K562 (cell line): ENCODE measurements at regions not wholly inside any gene's neighbourhood (a gene's known extent, or its start where the extent isn't known, plus 50 kb on each side); places are given as distances from the start of the nearest gene placed in this dataset.

Experiments used
- ATAC-seq: fragments of 200-7000 bp; cut with Tn5 transposase; 3 replicates; pipeline ENCODE4 v1.9.1; 2020; ENCODE audit warnings: moderate library complexity
- BruUV-seq: library from RNA; stranded (reverse); fragments of 400-500 nt; replicated peaks from 2 replicates; lab custom pipeline; 2021; lab: Mats Ljungman, UMichigan
- CTCF ChIA-PET: fragments of 300-600 bp; formaldehyde crosslinking; extraction: SDS; loops from one replicate; lab custom pipeline; 2021; ENCODE audit warnings: low intra/inter-chr PET ratio; lab: Yijun Ruan, JAX
- POLR2A ChIA-PET: fragments of 300-600, 350-650 bp; sonication (Branson Sonifier 250); formaldehyde crosslinking; extraction: SDS; loops from one replicate; lab custom pipeline; 2021; ENCODE audit warnings: antibody characterized with exemption, inconsistent platforms; lab: Yijun Ruan, JAX
- DNase-seq, 4 experiments: peaks; one replicate each; pipeline versions ENCODE4 v3.0.0 to v3.0.0-alpha.2; 2011 to 2018; ENCODE audit warnings: low spot score in 3 of 4, mixed read lengths in 3 of 4; ENCODE audit errors: extremely low read depth in 1 of 4
- FAIRE-seq: peaks from 2 replicates; lab custom pipeline; 2011; peaks lifted over from hg19 to GRCh38; lab: Jason Lieb, UNC
- H2AFZ ChIP-seq: 2 replicates; pipeline ENCODE4 v1.6.0; 2011; ENCODE audit warnings: low read depth, low read length, control low read depth, inconsistent platforms
- H3K27ac ChIP-seq: fragments of 200-600 bp; 3 replicates; pipeline ENCODE4 v1.8.0; 2011; ENCODE audit warnings: low read depth, mild to moderate bottlenecking, control low read depth, inconsistent platforms, low read length, moderate library complexity, mixed read lengths; ENCODE audit errors: extremely low read depth
- H3K27me3 ChIP-seq, 2 experiments: fragments of 300-600 bp in 1 of 2; 2 replicates in 1 of 2; 3 replicates in 1 of 2; pipeline versions ENCODE4 v1.6.0 to v1.8.0; 2011; ENCODE audit warnings: inconsistent platforms in 2 of 2, low read length in 2 of 2, mild to moderate bottlenecking in 1 of 2, mixed read lengths in 1 of 2, moderate library complexity in 1 of 2; ENCODE audit not compliant: control insufficient read depth in 2 of 2, insufficient read depth in 2 of 2
- H3K36me3 ChIP-seq: fragments of 300-600 bp; 3 replicates; pipeline ENCODE4 v1.8.0; 2011; ENCODE audit warnings: mild to moderate bottlenecking, low read length, inconsistent platforms; ENCODE audit not compliant: control insufficient read depth, insufficient read depth
- H3K4me1 ChIP-seq, 2 experiments: fragments of 200-600 bp in 1 of 2; replicated peaks in 1 of 2; 2 replicates in 1 of 2; 3 replicates in 1 of 2; pipeline versions ENCODE4 v1.5.1 to v1.8.0; 2011; ENCODE audit warnings: inconsistent platforms in 2 of 2, low read length in 2 of 2, mild to moderate bottlenecking in 1 of 2, mixed read lengths in 1 of 2, moderate library complexity in 1 of 2; ENCODE audit not compliant: control insufficient read depth in 2 of 2, insufficient read depth in 2 of 2
- H3K4me2 ChIP-seq: 2 replicates; pipeline ENCODE4 v1.6.1; 2011; ENCODE audit warnings: low read length, control low read depth, inconsistent platforms, mixed read lengths; ENCODE audit not compliant: insufficient read depth
- H3K4me3 ChIP-seq: fragments of 200-600 bp; sonication (generic), shearing (Covaris generic); 2 replicates; pipeline ENCODE4 v1.5.1; 2016; ENCODE audit warnings: control low read depth, inconsistent platforms
- H3K79me2 ChIP-seq: fragments of 200-600 bp; 3 replicates; pipeline ENCODE4 v1.8.0; 2011; ENCODE audit warnings: low read length, inconsistent platforms; ENCODE audit not compliant: control insufficient read depth, insufficient read depth
- H3K9ac ChIP-seq, 2 experiments: 2 replicates each; pipeline versions ENCODE4 v1.6.0 to v1.6.1; 2011; ENCODE audit warnings: low read depth in 2 of 2, low read length in 2 of 2, control low read depth in 1 of 2, inconsistent platforms in 1 of 2, mild to moderate bottlenecking in 1 of 2, mixed read lengths in 1 of 2; ENCODE audit not compliant: insufficient read depth in 1 of 2
- H3K9me1 ChIP-seq: one replicate; pipeline ENCODE4 v1.6.0; 2011; ENCODE audit warnings: inconsistent platforms, mild to moderate bottlenecking, low read length, moderate library complexity; ENCODE audit not compliant: control insufficient read depth, insufficient read depth
- H3K9me3 ChIP-seq: replicated peaks from 2 replicates; pipeline ENCODE4 v1.5.1; 2011; ENCODE audit warnings: low read depth, low read length, inconsistent platforms; ENCODE audit not compliant: control insufficient read depth, insufficient read depth
- H4K20me1 ChIP-seq: replicated peaks from 2 replicates; pipeline ENCODE4 v1.6.1; 2011; ENCODE audit warnings: low read length, inconsistent platforms, mixed read lengths; ENCODE audit not compliant: control insufficient read depth, insufficient read depth
- BMI1 ChIP-seq: fragments of 150-350 bp; IDR thresholded peaks from 2 replicates; pipeline ENCODE4 v1.6.1; 2014; ENCODE audit warnings: low read length
- CHD4 ChIP-seq: fragments of 200-600 bp; sonication (generic); IDR thresholded peaks from 3 replicates; pipeline ENCODE4 v1.6.1; 2012; ENCODE audit warnings: low read depth, mild to moderate bottlenecking, mixed read lengths, low read length, inconsistent platforms; ENCODE audit not compliant: insufficient read depth, insufficient replicate concordance, poor library complexity, severe bottlenecking
- HDAC3 ChIP-seq: fragments of 450-650 bp; IDR thresholded peaks from 2 replicates; pipeline ENCODE4 v1.6.1; 2018; ENCODE audit warnings: borderline replicate concordance, mild to moderate bottlenecking, moderate library complexity; ENCODE audit not compliant: partially characterized antibody
- IRF1 ChIP-seq: sonication (generic); formaldehyde crosslinking; IDR thresholded peaks from 2 replicates; pipeline ENCODE4 v1.8.0; 2022; ENCODE audit warnings: missing genetic modification reagents, mild to moderate bottlenecking, borderline replicate concordance
- MAX ChIP-seq: sonication (generic); formaldehyde crosslinking; IDR thresholded peaks from 2 replicates; pipeline ENCODE4 v1.9.0; 2022; ENCODE audit warnings: mild to moderate bottlenecking, missing genetic modification reagents
- NFXL1 ChIP-seq: fragments of 450-650 bp; formaldehyde crosslinking; IDR thresholded peaks from 2 replicates; pipeline ENCODE4 v1.4.0; 2021; ENCODE audit warnings: mild to moderate bottlenecking
- RBM25 ChIP-seq: fragments of 200-400 bp; formaldehyde crosslinking; IDR thresholded peaks from 2 replicates; pipeline ENCODE4 v1.6.1; 2018; ENCODE audit warnings: low read length, low read depth, moderate library complexity; ENCODE audit not compliant: severe bottlenecking
- TCF3 ChIP-seq: sonication (generic); formaldehyde crosslinking; IDR thresholded peaks from 2 replicates; pipeline ENCODE4 v1.4.0; 2020; ENCODE audit warnings: mild to moderate bottlenecking, missing genetic modification reagents
- WGBS: fragments of 100-300 bp; shearing (Covaris generic); methylation state at CpG from one replicate; pipeline ENCODE4 v1.1.6; 2016; ENCODE audit warnings: low coverage, mixed read lengths; ENCODE audit not compliant: insufficient coverage; ENCODE audit errors: missing lambda C conversion rate; 5-methylcytosine and 5-hydroxymethylcytosine counted together
- in situ Hi-C: fragments of 300-500 bp; cut with MboI; formaldehyde crosslinking; loops from 4 replicates; pipeline ENCODE4 v1.15.0; 2018; ENCODE audit warnings: inconsistent platforms, mixed read lengths
- intact Hi-C: fragments of 100-400 bp; cut with micrococcal nuclease; formaldehyde crosslinking; loops from 2 replicates; pipeline ENCODE4 v1.14.2; 2022

GRCh38 chr1:192243721-192244120, 73.1 kb upstream of the RGS21 start:
- H3K79me2 ChIP-seq = no peaks in the 10 kb centered on the region
- no peaks in the 10 kb centered on the region for H3K4me1 ChIP-seq
- WGBS = 14% methylated on average over 1 of the region's 1 CpG
- H4K20me1 ChIP-seq = no peaks in the 10 kb centered on the region
- H3K9me3 ChIP-seq = no peaks in the 10 kb centered on the region
- H3K9me1 ChIP-seq = no peaks in the 10 kb centered on the region
- intact Hi-C loops = no loop called here
- BruUV-seq = no TSS peak
- no peak for ATAC-seq
- TF ChIP-seq IRF1 = no peak
- TF ChIP-seq RBM25 = peak; percentile 18
- no peak for TF ChIP-seq HDAC3
- no peak overlapping the region for H3K9ac ChIP-seq
- H3K4me2 ChIP-seq = no peak overlapping the region
- in situ Hi-C loops = no loop called here
- H3K27ac ChIP-seq = no peak overlapping the region
- no peaks in the 10 kb centered on the region for H3K27me3 ChIP-seq
- no peaks in the 10 kb centered on the region for H3K36me3 ChIP-seq
- ChIA-PET CTCF (no interaction called here), POLR2A (no interaction called here)
- DNase-seq = no peak
- no peak overlapping the region for H3K4me3 ChIP-seq
- H2AFZ ChIP-seq = no peak overlapping the region
- FAIRE-seq = no peak

GRCh38 chr1:192251735-192252134, 65.1 kb upstream of the RGS21 start:
- BruUV-seq = no TSS peak
- no peak for DNase-seq
- TF ChIP-seq MAX (CRISPR knock-in tag) = no peak
- TF ChIP-seq TCF3 (CRISPR knock-in tag) = no peak
- no peak for TF ChIP-seq NFXL1
- no peak for TF ChIP-seq CHD4
- TF ChIP-seq BMI1 = no peak
- in situ Hi-C loops (no loop called here), intact Hi-C loops (no loop called here)
- Histone ChIP-seq H3K9me1 (no peaks in the 10 kb centered on the region), H3K9ac (no peak overlapping the region), H3K9me3 (no peaks in the 10 kb centered on the region), H3K4me3 (no peak overlapping the region), H4K20me1 (no peaks in the 10 kb centered on the region), H3K27ac (no peak overlapping the region), H3K4me1 (no peaks in the 10 kb centered on the region), H3K36me3 (no peaks in the 10 kb centered on the region), H2AFZ (peak overlapping the region; percentile 44; the same call in 1 of the 2 replicates), H3K4me2 (no peak overlapping the region), H3K79me2 (no peaks in the 10 kb centered on the region), H3K27me3 (no peaks in the 10 kb centered on the region)
- ChIA-PET POLR2A (interaction anchor here (0.8 kb wide), 1 partner anchor 23 kb away, joined by 3 read pairs; no protein-coding TSS in a partner anchor), CTCF (no interaction called here)
- FAIRE-seq = no peak
- WGBS = 29% methylated on average over 2 of the region's 2 CpGs
- ATAC-seq = peak; percentile 54
